ENCODE measurements at regions not wholly inside any gene's neighbourhood (a gene's known extent, or its start where the extent isn't known, plus 50 kb on each side); places are given as distances from the start of the nearest gene placed in this dataset.
"Not testable (repeated sequence)": the region's sequence is repeated elsewhere in the genome, so short reads cannot be mapped to it uniquely, and the experiment has no call there.

DNA sequence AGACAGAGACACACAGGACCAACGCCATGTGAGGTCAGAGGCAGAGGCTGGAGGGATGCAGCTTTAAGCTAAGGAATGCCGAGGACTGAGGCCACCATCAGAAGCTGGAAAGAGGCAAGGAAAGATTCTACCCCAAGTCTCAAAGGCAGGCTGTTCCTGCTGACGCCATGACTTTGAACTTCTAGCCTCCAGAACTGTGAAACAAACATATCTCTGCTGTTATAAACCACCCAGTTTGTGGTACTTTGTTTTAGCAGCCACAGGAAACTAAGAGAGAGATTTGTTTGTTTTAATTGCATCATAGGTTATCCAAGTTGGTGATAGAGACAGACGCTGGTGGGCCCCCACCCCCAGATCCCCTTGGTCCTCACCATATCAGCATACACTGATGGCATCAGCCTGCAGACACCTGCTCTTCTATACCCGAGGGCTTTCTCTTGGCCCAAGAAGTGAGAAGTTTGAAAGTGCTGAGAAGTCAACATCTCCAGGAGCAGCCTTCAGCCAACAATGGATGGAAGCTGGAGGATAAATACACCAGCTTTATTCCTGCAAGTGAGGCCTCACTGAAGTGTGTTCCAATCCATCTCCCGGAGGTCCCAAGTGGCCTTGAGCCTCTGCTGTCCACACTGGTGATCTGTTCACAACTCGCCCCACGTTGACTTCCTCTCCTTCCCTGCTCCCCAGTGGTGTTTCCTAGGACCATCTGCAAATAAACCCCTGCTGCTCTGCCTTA lies 154.7 kb downstream of the BTBD3 start:
- DNase-seq (ENCODE audit: low spot score), result no peak

DNA sequence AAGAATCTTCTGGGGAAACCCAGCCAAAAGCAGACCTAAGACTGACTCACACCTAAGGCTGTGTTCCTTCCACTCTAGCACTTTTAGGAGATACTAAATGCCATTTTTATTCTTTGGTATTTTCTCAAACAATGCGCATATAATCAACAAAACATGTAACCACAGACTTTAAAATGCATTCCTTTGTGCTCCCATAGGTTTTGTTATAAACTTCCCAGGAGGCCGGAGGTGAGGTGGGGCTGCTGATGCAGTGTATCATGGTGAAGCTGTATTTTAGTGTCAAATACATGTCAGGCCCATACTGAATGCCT lies 155.2 kb downstream of the BTBD3 start:
- DNase-seq (ENCODE audit: low spot score), result no peak

DNA sequence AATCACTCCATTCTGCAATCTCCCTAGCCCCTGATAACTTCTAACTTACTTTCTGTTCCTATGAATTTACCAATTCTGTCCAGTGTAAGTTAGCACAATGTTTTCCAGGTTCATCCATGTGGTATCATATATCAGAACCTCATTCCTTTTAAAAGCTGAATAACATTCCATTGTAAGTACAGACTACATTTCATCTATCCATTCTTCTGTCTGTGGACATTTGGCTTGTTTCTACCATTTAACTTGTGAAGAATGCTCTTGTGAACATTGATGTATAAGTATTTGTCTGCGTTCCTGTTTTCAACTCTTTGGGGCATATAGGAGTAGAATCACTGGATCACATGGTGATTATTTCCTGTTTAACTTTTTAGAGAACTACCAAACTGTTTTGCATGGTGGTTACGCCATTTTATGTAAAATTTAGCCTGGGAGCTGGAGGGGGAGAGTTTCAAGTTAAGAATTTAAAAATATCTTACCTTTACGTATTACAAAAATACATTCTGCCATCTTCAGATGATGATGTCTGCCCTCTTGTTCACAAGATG lies 156.5 kb downstream of the BTBD3 start:
- no peak for DNase-seq (ENCODE audit: low spot score)

DNA sequence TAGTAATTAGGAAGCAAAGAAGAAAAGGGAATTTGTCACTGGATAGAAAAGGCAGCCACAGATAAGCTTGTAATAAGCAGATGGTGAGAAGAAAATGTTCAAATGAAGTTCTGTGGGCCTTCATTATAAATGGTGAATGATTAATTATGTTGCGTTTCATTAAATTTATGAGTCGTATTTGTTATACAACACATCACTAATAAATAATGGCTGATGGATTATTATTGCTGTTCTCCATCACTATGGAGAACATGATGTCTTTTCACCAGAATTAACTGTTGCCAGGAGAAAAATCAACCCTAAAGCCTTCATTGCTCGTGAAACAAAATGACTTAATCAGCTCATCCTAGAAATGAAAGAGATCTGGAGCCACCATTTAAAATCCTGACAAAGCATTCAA lies 158.5 kb downstream of the BTBD3 start:
- DNase-seq (ENCODE audit: low spot score), result no peak

DNA sequence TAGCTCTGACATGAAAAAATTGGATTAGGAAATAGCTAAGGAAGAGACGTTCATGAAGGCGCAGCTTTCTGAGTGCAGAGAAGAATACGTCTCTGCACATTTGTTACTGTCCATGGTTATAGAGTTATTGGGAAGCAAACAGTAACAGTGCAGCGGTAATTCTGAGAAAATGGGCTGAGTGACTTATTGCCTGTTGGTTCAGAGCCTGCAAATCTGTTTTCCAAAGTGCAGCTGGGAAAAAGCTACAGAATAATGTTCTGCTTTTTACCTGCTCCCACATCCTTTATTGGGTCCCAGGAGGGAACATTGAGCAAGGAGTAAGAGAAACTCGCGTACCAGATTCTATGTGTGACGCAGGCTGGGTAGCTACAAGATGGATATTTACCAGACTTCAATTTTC lies 160.2 kb downstream of the BTBD3 start:
- DNase-seq (ENCODE audit: low spot score), result no peak

DNA sequence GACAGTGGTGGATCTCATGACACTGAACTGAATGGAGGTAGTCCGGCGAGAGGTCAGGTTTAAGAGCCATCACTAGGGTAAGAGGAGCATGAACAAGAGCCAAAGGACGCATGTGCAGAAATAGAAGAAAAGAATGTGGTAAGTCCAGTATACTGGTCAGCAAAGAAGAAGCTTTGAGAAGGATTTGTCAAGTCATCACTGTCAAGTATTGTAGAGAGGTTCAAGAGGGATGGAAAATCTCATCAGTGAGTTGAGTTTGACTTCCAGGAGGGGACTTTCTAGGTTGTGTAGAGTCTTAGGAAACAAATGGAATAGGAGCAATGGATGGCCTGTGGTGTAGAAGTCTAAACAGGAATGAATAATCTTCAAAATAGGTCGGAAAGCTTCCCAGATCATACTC lies 161.8 kb downstream of the BTBD3 start:
- no peak for DNase-seq (ENCODE audit: low spot score)

DNA sequence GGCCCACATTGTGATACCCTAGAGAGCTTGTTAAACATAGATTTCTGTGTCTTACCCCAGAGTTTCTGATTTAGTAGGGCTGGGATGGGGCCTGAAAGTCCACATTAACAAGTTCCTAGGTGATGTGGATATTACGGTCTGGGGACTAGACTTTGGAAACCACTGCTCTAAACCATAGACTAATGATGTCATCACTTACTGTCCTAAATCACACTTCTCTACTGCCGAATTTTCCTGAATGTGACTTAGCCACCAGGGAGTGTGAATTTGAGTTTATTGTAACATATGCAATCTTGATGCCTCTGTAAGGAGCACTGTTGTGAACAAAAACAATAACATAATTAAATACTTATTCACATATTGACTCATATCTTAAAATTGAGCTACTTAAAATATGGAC lies 165.6 kb downstream of the BTBD3 start:
- DNase-seq (ENCODE audit: low spot score), result no peak

DNA sequence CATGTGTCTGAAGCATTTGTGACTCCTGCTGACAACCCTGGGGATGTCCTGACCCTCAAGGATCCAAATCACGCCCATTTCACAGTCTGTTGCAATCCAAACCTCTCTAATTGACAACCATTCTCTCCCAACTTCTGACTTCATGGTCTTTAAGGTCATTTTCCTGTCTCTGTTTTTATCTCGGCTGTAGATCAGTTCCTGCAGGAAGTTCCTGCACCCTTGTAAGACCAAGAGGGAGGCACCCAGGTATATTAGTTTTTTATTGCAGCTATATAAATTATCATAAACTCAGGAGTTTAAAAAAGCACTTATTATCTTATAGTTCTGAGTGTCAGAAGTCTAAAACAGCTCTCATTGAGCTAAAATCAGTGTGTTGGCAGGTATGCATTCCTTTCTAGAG lies 166.8 kb downstream of the BTBD3 start:
- no peak for DNase-seq (ENCODE audit: low spot score)

DNA sequence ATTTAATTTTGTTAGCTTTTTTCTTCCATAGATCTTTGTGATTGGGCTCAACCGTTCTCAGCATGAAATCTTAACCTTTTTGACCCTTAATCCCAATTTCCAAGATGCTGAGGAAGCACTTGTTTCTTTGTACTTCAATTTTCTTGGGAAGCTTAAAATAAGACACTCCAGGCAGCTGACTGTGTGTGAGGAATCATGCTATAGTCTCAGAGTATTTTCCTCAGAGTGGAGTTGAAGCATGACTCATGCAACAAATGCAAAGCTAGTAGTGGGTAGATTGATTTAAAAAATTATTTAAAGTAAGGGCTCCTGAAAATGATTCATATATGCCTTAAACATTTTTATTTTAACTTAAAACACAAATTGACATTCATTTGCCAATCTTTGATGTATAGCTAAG lies 168.7 kb downstream of the BTBD3 start:
- no peak for DNase-seq (ENCODE audit: low spot score)

DNA sequence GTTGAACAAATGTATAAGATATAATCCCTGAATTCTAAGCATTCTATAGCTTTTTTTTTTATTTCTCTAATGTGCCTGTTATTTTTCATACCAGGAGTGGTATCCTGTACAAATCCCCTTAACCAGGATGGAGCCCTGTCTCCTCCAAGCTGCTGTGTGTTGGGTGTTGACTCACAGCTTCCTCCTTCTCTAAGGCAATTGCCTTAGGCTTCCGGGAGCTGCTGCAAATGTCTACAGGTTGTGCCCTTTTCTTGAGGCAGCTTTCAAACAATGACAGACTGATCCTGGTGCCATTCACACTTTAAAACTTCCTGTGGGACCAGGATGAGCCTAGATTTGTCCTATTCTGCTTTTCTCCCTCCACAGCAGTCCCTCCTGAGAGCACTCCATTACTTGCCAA lies 173.2 kb downstream of the BTBD3 start:
- DNase-seq (ENCODE audit: low spot score), result no peak

DNA sequence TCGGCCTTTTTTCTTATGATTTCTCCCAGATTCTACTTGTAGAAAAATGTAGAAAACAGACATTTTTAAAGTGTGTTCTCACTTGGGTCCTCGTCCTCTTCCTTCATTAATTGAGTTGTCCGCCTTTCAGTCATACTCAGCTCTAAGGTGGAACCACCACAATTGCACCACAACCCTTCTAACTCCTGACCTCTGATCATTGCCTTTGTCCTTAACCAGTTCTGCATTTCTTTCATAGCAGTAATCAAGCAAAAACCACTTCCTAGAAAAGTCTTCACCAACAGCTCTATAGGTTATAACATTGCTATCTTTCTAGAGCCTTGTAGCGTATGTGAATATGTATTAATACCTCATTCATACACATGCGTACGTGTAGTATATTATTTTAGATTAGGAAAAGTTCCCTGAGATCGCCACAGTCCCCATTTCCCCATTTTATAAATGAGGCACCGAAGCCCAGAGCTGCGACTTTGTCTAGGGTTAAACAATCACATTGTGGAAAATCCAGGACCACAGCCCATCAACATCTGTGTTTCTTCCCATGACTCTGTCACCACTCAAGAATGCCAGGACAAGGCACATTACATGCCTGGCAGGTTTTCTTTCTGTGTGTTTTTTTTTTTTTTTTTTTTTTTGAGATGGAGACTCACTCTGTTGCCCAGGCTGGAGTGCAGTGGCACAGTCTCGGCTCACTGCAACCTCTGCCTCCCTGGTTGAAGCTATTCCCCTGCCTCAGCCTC lies 175.5 kb downstream of the BTBD3 start:
- no peak for DNase-seq (ENCODE audit: low spot score)

DNA sequence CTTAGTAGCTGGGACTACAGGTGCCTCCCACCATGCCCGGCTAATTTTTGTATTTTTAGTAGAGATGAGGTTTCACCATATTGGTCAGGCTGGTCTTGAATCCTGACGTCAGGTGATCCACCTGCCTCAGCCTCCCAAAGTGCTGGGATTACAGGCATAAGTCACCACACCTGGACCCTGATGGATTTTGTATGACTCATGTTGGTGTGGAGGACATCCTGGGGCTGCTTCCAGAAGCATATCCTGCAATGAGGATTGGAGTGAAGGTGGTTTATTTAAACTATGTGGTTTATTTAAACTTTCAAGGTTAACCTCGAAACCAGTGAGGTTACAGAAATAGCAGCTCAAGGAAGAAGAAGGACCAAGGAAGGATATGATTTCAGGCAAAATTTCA lies 176.1 kb downstream of the BTBD3 start:
- not testable (repeated sequence) for DNase-seq (ENCODE audit: low spot score)

DNA sequence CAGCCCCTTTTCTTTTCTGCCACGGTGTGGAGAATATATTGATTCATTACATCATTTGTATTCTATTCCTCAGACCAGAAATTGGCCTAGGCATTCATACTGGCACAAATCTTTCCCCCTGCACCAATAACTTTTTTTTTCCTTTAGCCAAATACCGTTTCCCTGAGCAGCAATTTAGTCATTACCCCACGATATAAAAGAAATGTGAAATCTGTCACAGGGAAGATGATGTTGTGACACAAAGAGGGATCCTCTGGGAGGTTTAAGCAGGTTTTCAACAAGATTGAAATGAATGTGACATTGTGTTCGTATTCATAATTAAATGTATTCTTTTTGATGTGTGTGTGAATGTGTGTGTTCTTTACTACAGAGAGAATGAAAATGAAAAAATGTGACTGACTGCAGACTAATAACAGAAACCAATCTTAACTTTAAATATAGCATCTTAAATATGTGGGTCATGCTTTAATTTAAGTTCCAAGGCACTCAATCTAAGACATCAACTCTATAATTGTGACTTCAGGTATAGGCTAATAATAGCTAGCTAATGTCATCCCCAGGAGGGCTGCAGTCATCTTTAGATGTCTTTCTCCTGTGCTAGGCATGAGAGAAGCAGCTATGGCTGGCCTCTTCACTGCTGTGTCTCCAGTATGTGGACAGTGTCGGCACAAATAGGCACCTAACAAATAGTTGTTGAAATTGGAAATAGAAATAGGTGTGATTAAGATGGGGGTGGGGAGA lies 177.7 kb downstream of the BTBD3 start:
- DNase-seq (ENCODE audit: low spot score), result no peak

DNA sequence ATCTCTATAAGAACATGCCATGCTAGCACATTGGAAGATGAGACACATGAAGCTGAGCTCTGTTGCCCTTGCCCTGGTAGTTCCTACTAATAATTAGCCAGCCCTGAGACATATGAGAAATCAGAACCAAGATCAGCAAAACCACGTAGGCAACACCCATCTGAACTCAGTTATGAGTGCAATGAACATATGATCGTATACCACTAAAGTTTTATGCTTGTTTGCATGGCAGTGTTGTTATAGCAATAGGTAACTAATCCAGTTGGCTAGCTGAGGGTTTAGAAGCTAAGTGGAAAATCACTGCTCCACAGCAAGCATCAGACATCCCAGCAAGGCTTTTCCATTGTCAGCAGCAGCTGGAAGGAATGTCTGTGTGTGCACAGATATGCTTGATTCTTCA lies 180.7 kb downstream of the BTBD3 start:
- no peak for DNase-seq (ENCODE audit: low spot score)

DNA sequence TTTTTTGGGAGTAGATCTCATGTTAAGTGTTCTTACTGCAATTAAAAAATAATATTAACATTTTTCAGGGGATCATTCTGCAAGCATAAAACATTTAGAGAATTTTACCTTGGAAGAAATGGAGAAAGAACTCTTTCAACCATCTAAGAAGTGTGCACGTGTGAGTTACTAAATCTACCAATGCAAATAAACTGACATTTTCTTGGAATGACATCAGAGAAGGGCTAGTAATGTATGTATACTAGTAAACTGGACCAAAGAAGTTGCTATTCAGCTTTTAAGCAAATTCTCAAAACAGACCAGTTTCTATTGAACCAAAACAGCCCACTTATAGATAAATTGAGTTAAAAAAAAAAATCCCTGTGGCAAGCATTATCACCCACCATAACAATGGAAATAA lies 191.2 kb downstream of the BTBD3 start:
- no peak for DNase-seq (ENCODE audit: low spot score)

DNA sequence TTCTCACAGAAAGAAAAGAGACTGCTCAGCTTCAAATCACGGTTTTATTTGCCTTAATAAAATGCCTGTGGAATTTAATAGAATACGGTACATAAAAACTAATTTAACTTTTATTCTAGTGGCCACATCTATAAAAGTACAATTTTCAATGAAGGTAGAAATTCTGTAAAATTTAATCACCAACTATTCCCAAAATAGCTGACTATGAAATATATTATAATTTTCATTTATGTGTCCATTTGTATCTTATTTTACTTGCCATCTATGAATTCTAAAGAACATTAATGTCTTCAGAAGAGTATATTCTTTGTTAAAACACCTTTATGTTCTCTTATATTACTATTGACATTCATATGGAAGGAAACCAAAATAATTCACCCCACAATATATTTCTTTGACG lies 192.6 kb downstream of the BTBD3 start:
- no peak for DNase-seq (ENCODE audit: low spot score)

DNA sequence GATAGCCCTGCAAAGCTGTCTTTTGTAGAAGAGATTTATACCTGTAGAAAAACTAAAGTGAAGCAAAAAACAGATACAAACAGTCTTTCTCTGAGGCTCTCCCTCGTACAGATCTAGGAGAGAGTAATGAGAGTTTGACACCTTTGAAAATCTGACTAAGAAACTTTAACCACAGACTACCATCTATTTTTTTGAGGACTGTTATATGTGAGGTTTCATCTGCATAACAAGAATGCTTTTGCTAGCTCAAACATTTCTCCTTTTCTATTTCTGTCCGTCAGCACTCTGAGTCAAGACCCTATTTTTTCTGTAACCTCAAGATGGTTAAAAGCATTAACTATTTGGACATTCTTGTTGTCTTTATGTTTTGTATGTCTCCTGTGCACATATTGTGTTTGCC lies 193.0 kb downstream of the BTBD3 start:
- DNase-seq (ENCODE audit: low spot score), result no peak

DNA sequence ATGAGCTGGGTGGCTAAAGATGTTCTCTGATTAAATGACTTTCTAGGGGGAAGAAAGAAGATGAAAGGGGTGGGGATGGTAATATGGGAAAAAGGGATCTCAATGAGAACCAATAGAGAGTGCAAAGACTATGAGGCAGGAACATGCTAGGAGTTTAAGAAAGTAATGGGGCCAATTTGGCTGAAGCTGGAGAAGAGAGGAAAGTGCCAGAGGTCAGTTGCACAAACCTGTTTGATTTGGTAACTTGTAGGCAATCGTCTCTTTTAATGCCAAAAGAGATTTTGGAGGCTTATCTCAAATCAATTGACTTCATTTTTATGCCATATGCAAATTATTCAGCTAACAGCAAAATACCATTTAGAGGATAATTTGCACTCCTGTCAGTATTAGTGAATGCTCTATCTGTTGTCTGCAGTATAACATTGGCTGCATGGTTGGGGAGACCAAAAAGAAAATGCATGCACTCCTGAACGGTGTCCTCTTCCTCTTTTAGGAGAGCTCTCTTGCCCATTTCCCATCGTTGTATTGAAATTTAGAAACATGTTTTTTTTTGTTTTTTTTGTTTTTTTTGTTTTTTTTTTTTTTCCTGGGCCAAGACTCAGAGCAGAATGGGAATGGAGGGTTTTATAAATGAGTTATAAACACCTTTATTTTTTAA lies 193.9 kb downstream of the BTBD3 start:
- no peak for DNase-seq (ENCODE audit: low spot score)

DNA sequence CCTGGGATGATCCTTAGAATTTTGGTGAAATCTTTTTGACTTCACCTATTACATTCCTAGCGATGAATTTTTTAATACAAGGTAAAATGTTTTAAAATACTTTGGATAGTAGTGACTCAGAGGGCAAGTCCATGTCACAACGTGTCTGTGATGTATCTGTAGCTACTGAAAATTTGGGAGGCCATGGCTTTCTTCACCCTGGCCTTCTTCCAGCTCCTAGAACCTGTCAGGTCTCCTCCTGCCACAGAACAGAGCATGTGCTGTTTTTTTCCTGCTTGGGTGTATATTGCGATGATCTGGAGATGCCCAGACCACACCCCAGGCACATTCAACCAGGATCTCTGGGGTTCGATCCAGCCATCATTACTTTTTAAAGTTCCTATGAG lies 194.4 kb downstream of the BTBD3 start:
- DNase-seq (ENCODE audit: low spot score), result no peak

DNA sequence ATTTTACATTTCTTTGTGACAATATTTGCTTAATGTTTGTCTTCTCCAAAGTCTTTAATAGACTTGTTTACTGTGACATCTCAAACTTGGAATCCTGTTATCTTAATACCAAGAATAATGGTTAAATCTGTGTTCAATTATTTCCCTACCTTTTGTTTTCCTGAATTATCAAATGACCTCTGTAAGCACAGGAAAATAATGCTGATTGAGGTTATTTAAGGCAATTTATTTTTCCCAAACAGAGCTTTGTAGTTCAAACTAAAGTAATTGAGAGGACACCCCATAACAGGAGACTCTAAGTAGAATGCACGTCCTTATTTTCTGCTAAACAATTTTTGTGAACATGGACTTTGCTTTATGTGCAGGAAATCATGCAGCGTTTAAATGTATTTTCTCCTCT lies 195.0 kb downstream of the BTBD3 start:
- DNase-seq (ENCODE audit: low spot score), result no peak

DNA sequence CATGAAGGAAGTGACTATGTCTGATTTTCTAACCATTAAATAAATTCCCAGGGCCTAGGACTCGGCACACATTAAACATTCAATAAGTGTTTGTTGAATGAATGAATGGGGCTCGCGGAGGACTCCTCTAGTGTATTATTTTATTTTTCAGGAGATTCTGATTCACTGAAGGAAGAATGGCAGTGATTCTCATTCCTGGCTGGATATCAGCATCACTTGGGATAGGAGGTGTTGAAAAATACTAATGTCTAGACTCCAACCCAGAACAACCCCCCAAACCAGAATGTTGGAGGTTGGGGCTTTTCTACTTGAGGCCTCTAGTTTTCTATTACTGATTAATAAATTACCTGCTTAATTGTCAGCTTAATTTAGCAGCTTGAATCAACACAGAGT lies 195.4 kb downstream of the BTBD3 start:
- no peak for DNase-seq (ENCODE audit: low spot score)

All from SK-N-DZ (cell line).